Activated naive CD8-positive, alpha-beta T cell treated with anti-CD3 and anti-CD28 coated beads, Interleukin-2, amount 10 ng/mL, durations not matched to agents 7 days and 5 days (primary cell): ENCODE measurements at regions not wholly inside any gene's neighbourhood (a gene's known extent, or its start where the extent isn't known, plus 50 kb on each side); places are given as distances from the start of the nearest gene placed in this dataset.
"Not testable (repeated sequence)": the region's sequence is repeated elsewhere in the genome, so short reads cannot be mapped to it uniquely, and the experiment has no call there.

Experiments used
- ATAC-seq: fragments of 150-1000 bp; cut with Tn5 transposase; one replicate; pipeline ENCODE4 v1.10.0; 2021; ENCODE audit warnings: low read depth, moderate library complexity
- POLR2A ChIA-PET: fragments of 350-600 bp; sonication (Branson Sonifier 250); formaldehyde crosslinking; loops from one replicate; lab custom pipeline; 2021; ENCODE audit warnings: antibody characterized with exemption; lab: Charles Lee
- DNase-seq: peaks from one replicate; pipeline ENCODE4 v3.0.0; 2021
- H3K27ac Mint-ChIP-seq: one replicate; pipeline ENCODE4 v1.8.0; 2022; ENCODE audit warnings: mild to moderate bottlenecking, mixed read lengths
- H3K27me3 Mint-ChIP-seq: one replicate; pipeline ENCODE4 v1.8.0; 2022; ENCODE audit warnings: mild to moderate bottlenecking, moderate library complexity, mixed read lengths
- H3K36me3 Mint-ChIP-seq: one replicate; pipeline ENCODE4 v1.8.0; 2021; ENCODE audit warnings: mild to moderate bottlenecking, mixed read lengths
- H3K4me1 Mint-ChIP-seq: one replicate; pipeline ENCODE4 v1.8.0; 2021; ENCODE audit warnings: mixed read lengths
- H3K4me3 Mint-ChIP-seq: one replicate; pipeline ENCODE4 v1.8.0; 2022; ENCODE audit warnings: mild to moderate bottlenecking, moderate library complexity, mixed read lengths
- H3K9me3 Mint-ChIP-seq: one replicate; pipeline ENCODE4 v1.8.0; 2021; ENCODE audit warnings: mixed read lengths

- H3K4me3 Mint-ChIP-seq, result no peak overlapping the region
- POLR2A ChIA-PET, result no interaction called here
- no peaks in the 10 kb centered on the region for H3K4me1 Mint-ChIP-seq
- DNase-seq (no peak), ATAC-seq (no peak)
- no peaks in the 10 kb centered on the region for H3K9me3 Mint-ChIP-seq
- no peaks in the 10 kb centered on the region for H3K36me3 Mint-ChIP-seq
- H3K27me3 Mint-ChIP-seq, result peaks cover 31% of the 10 kb centered on the region
- no peak overlapping the region for H3K27ac Mint-ChIP-seq
Observed at GRCh38 chr18:10127729-10128128, 213.9 kb downstream of the VAPA start.

GRCh38 chr18:10128921-10129501, 215.2 kb downstream of the VAPA start:
- ATAC-seq (no peak), DNase-seq (no peak)
- POLR2A ChIA-PET, result no interaction called here
- H3K4me3 Mint-ChIP-seq, result no peak overlapping the region
- no peaks in the 10 kb centered on the region for H3K9me3 Mint-ChIP-seq
- H3K27ac Mint-ChIP-seq, result no peak overlapping the region
- peaks cover 36% of the 10 kb centered on the region for H3K27me3 Mint-ChIP-seq
- H3K36me3 Mint-ChIP-seq, result no peaks in the 10 kb centered on the region
- H3K4me1 Mint-ChIP-seq, result no peaks in the 10 kb centered on the region

DNA sequence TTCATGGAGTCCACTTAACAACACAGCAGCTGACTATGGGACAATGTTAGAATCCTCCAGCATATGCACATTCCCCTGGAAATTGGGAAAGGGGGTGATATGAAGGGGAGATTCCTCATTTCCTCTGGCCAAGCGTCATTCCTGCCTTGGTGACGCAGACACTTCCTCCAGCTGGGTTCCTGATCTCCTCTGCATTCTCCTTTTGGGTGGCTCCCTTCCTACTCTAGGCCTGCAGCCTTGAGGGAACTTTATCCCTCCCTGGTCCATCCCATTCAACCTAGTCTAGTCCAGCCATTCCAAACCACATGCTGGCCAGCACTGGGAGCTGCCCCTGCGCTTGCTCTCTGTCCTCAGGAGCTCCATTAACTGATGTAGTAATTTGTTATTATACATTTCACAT, 216.8 kb downstream of the VAPA start:
- ATAC-seq (no peak), DNase-seq (no peak)
- no peak overlapping the region for H3K27ac Mint-ChIP-seq
- H3K4me3 Mint-ChIP-seq, result no peak overlapping the region
- POLR2A ChIA-PET, result no interaction called here
- peaks cover 34% of the 10 kb centered on the region for H3K27me3 Mint-ChIP-seq
- no peaks in the 10 kb centered on the region for H3K4me1 Mint-ChIP-seq
- no peaks in the 10 kb centered on the region for H3K9me3 Mint-ChIP-seq
- H3K36me3 Mint-ChIP-seq, result no peaks in the 10 kb centered on the region

DNA sequence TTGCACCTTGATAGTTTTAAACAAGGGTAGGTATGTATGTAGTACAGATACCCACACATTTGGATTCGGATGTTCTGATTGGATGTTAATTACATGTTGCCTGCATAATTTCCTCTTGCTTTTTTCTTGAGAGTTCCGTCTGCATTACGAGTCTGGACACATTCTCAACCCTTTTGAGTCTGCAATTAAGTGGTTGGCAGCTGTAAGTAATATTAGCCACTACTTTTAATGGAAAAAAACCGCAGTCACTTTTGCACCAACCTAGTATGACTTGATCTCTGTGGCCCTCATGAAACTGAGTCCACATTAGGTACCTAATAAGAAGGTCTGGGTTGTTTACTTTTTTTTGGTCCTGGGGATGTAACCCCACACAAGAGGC, 217.3 kb downstream of the VAPA start:
- H3K27me3 Mint-ChIP-seq, result peaks cover 34% of the 10 kb centered on the region

DNA sequence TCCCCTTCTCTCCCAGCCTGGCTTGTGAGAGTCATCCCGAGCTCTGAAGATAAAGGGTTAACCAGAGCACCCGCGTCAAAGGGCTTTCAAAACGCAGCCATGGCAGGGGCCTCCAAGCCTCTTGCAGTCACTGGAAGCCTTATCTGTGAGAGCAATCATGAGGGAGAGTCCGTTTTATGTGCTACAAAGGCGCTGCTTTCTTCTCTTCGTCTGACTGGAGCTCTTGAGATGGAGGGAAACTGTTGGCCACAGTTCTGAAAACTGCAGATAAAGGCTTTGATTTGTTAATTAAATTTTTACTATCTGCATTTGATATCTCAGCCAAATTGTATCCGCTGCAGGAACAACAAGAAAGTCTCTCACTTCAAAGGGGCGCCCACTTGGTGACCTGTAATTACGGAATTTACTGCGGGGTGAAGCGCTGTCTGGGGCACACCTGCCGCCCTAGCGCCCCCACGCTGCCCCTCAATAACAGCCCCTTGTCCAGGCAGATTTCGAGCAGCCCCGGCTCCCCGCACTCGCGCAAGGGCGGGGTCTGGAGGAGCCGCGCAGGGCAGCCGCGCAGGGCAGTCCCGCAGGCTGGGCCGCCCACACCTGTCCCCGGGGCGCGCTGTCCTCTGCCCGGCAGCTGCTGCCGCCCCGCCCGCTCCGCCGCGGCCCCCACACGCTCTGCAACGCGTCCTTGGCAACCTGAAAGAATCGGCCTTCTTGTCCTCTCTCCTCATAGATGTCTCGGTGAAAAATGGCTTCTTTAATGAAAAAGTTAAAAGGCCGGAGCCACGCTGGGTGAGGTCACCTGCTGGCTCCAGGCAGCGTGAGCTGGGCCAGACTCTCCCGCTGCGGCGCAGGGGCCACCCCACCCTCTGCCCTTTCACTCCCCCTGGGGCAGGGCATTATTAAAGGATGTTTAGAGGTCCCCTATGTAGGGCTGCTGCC, 217.9 kb downstream of the VAPA start:
- no peak for ATAC-seq
- H3K9me3 Mint-ChIP-seq, result no peaks in the 10 kb centered on the region
- no peaks in the 10 kb centered on the region for H3K4me1 Mint-ChIP-seq
- no peak overlapping the region for H3K27ac Mint-ChIP-seq
- peaks cover 30% of the 10 kb centered on the region for H3K27me3 Mint-ChIP-seq
- no peak for DNase-seq
- POLR2A ChIA-PET, result no interaction called here
- no peaks in the 10 kb centered on the region for H3K36me3 Mint-ChIP-seq
- peak overlapping the region; percentile 32 for H3K4me3 Mint-ChIP-seq

More for the DNA sequence above, 217.3 kb downstream of the VAPA start:
- POLR2A ChIA-PET, result no interaction called here
- DNase-seq (no peak), ATAC-seq (no peak)
- Mint-ChIP-seq H3K4me3 (no peak overlapping the region), H3K4me1 (no peaks in the 10 kb centered on the region), H3K36me3 (no peaks in the 10 kb centered on the region), H3K27ac (no peak overlapping the region), H3K9me3 (no peaks in the 10 kb centered on the region)

DNA sequence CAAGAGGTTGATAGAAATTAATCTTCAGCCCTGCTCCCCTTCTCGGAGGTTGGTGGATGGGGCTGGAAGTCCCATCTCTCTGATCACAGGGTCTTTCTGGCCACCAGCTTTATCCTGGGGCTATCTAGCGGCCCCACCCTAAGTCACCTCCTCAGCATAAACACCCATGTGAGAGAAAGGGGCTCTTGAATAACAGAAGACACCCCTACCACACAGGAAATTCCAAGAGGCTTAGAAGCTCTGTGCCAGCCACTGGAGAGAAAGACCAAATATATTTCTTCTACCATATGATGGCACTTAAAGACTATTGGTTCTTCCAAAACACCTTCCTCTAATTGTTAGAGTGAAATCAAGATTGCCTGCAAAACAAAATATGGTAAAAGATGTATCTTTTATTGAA, 219.7 kb downstream of the VAPA start:
- Mint-ChIP-seq H3K27ac (no peak overlapping the region), H3K4me3 (no peak overlapping the region), H3K9me3 (no peaks in the 10 kb centered on the region), H3K4me1 (no peaks in the 10 kb centered on the region), H3K27me3 (peaks cover 29% of the 10 kb centered on the region), H3K36me3 (no peaks in the 10 kb centered on the region)
- ATAC-seq (no peak), DNase-seq (no peak)
- POLR2A ChIA-PET, result no interaction called here

DNA sequence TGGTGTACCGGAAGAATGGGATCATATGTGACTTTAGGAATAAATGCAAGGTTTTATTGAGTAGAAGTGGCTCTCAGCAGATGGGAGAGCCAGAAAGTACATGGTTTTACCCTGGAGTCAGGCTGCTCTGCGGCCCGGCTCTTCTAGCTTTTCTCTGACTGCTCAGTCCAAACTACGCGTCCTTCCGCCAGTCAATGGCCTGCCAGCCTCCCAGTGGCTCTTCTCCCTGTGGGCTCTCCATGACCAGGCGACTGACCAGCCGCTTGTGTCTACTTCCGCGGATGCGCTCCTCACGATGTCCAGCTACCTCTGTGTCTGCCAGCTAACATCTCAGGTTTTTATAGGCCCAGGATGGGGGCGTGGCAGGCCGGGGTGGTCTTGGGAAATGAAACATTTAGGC, 220.4 kb downstream of the VAPA start:
- no peaks in the 10 kb centered on the region for H3K9me3 Mint-ChIP-seq
- peak overlapping the region; percentile 25 for H3K27ac Mint-ChIP-seq
- DNase-seq, result no peak
- ATAC-seq, result no peak
- H3K27me3 Mint-ChIP-seq, result peaks cover 29% of the 10 kb centered on the region
- no peaks in the 10 kb centered on the region for H3K36me3 Mint-ChIP-seq
- POLR2A ChIA-PET, result no interaction called here
- H3K4me1 Mint-ChIP-seq, result no peaks in the 10 kb centered on the region
- no peak overlapping the region for H3K4me3 Mint-ChIP-seq

GRCh38 chr18:10134749-10135148, 220.9 kb downstream of the VAPA start:
- H3K36me3 Mint-ChIP-seq, H3K9me3 Mint-ChIP-seq, H3K4me3 Mint-ChIP-seq, ATAC-seq, H3K27ac Mint-ChIP-seq, POLR2A ChIA-PET, DNase-seq, H3K4me1 Mint-ChIP-seq: not testable (repeated sequence)
- H3K27me3 Mint-ChIP-seq, result peaks cover 30% of the 10 kb centered on the region

DNA sequence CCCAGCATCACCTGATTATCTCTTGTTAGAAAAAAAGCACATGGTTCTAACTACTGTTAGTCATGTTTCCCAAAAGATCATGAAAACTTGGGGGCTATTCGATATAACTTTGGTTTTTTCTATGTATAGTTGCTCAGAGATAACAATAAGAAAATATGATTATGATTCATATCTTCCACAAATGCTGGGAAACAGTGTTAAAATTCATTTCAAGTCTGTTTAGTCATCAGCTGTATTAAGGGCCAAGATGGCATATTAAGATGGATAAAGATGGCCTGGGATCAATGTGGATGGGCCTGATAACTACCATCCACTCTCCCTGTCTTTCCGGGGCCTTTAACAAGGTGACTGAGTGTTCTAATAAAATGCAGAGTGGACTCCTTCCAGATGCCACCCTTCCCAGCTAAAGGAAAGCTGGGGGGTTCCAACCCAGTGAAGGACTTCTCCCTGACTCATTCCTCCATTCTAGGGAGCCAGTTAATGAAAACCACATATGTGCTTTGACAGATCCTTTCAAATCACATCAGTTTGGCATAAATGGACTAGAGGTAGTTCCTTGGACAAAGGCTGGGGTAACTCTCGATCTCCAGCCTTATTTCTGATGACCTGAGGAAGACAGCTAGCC, 221.6 kb downstream of the VAPA start:
- no peak overlapping the region for H3K4me3 Mint-ChIP-seq
- peaks cover 28% of the 10 kb centered on the region for H3K27me3 Mint-ChIP-seq
- no peaks in the 10 kb centered on the region for H3K9me3 Mint-ChIP-seq
- DNase-seq (no peak), ATAC-seq (no peak)
- POLR2A ChIA-PET, result no interaction called here
- no peaks in the 10 kb centered on the region for H3K36me3 Mint-ChIP-seq
- H3K27ac Mint-ChIP-seq, result no peak overlapping the region
- peaks cover 6% of the 10 kb centered on the region for H3K4me1 Mint-ChIP-seq

- POLR2A ChIA-PET, result no interaction called here
- DNase-seq, result no peak
- Mint-ChIP-seq H3K4me3 (no peak overlapping the region), H3K4me1 (peaks cover 8% of the 10 kb centered on the region), H3K36me3 (no peaks in the 10 kb centered on the region), H3K27ac (no peak overlapping the region), H3K9me3 (no peaks in the 10 kb centered on the region), H3K27me3 (peaks cover 3% of the 10 kb centered on the region)
- ATAC-seq, result no peak
Observed at GRCh38 chr18:10138719-10139118, 224.9 kb downstream of the VAPA start.

DNA sequence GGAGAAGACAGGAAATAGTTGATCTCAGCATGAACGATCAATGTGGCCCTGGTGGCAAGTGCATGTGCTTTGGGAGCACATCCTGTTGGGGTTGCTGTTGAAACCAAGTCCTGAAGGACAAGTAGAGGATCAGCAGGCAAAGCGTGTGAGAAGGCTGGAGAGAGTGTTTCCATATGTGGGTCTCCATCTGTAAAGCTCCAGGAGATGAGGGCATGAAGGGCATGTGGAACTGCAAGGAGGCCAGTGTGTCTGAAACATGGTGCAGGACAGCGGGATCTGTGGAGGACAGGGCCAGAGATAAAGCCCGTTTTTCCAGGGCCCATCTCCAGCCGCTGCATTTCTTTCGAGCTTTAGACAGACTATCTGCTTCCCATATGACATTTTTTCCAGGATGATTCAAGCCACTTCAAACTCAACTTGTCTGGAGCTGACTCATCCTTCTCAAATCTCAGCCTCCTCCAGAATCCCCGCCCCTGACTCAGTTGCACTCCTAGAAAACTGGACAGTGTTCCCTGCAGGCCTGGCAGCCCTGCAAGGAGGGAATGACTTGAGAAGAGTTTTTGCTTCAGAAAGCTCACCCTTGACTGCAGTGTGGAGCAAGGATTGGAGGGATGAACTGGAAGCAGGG, 226.1 kb downstream of the VAPA start:
- no peak overlapping the region for H3K4me3 Mint-ChIP-seq
- peaks cover 8% of the 10 kb centered on the region for H3K4me1 Mint-ChIP-seq
- no peak for ATAC-seq
- no peaks in the 10 kb centered on the region for H3K36me3 Mint-ChIP-seq
- peaks cover 3% of the 10 kb centered on the region for H3K27me3 Mint-ChIP-seq
- DNase-seq, result no peak
- H3K27ac Mint-ChIP-seq, result no peak overlapping the region
- POLR2A ChIA-PET, result no interaction called here
- H3K9me3 Mint-ChIP-seq, result no peaks in the 10 kb centered on the region

DNA sequence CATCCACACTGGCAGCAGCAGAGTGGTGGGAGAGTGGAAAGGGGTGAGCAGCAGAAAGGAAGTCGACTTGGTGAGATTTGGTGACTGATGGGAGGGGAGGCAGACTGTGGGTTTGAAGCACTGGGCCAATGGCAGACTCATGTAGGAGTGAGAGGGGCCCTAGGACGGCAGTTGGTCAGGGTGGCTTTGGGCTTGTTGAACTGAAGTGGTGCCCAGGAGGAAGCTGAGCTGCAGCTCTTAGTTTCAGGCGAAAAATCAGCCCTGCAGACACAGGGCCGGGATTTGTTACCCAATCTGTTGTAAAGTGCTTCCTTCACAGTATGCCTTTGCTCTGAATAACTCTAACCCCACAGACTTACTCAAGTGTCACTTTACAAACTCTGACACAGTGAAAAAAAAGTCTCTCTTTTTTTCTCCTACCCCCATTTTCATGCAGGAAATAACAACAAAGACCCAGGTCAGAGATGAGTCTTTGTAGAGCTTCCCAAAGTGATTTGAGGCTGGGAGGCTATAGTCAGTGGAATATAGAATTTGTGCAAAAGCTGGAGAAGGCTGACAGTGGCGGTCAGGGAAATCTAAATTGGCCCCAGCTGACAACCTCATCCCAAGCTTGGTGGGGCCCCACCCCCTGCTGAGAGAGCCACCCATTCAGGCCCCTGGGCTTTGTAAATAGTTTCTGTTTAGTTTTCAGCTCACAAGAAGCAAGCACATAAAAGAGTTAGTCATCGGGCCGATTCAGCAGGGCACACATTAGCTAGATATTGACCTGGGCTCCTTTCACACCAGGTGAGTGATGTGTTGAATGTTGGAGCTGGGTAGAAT, 226.9 kb downstream of the VAPA start:
- no peak for ATAC-seq
- no peak overlapping the region for H3K27ac Mint-ChIP-seq

DNA sequence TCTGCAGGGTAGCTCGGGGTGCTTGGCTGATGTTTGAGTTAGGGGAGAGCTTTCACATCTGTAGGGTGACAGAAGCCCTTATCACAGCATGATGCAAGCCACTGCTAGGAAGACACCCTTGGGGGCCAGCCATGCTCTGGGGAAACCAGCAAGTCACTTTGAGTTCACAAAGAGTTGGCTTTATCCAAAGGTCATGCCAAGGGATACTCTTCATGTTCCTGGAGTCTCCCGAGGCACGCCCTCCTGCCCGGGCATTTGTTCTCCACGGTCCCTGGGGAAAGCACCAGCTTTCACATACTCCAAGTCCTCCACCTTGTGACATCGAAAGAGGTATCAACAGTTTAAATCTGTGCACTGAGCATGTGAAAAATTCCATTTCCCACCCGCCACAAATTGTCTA, 227.7 kb downstream of the VAPA start:
- POLR2A ChIA-PET, result no interaction called here
- peaks cover 8% of the 10 kb centered on the region for H3K4me1 Mint-ChIP-seq
- H3K4me3 Mint-ChIP-seq, result no peak overlapping the region
- ATAC-seq, result no peak
- H3K27ac Mint-ChIP-seq, result no peak overlapping the region
- H3K36me3 Mint-ChIP-seq, result no peaks in the 10 kb centered on the region
- H3K27me3 Mint-ChIP-seq, result peaks cover 3% of the 10 kb centered on the region
- DNase-seq, result no peak
- no peaks in the 10 kb centered on the region for H3K9me3 Mint-ChIP-seq

More for the DNA sequence above, 226.9 kb downstream of the VAPA start:
- no peak for DNase-seq
- no peaks in the 10 kb centered on the region for H3K9me3 Mint-ChIP-seq
- H3K27me3 Mint-ChIP-seq, result peaks cover 3% of the 10 kb centered on the region
- H3K4me3 Mint-ChIP-seq, result no peak overlapping the region
- peaks cover 8% of the 10 kb centered on the region for H3K4me1 Mint-ChIP-seq
- POLR2A ChIA-PET, result no interaction called here
- H3K36me3 Mint-ChIP-seq, result no peaks in the 10 kb centered on the region
